ENCODE measurements at regions not wholly inside any gene's neighbourhood (a gene's known extent, or its start where the extent isn't known, plus 50 kb on each side); places are given as distances from the start of the nearest gene placed in this dataset.

- TF ChIP-seq CTCF (IDR thresholded peaks at IDR 0.05 in 8 of 11, conservative IDR thresholded peaks at IDR 0.05 in 3 of 11) = no peak
- no peak for TF ChIP-seq POLR2AphosphoS5 (IDR thresholded peaks at IDR 0.05)
- TF ChIP-seq POLR2A (IDR thresholded peaks at IDR 0.05) = no peak
These were observed 49.8 kb upstream of the OLIG2 start for GRCh38 chr21:32975811-32976431.

Measured in spleen (tissue), 7 donors.